HCT116 (cell line): ENCODE measurements at regions not wholly inside any gene's neighbourhood (a gene's known extent, or its start where the extent isn't known, plus 50 kb on each side); places are given as distances from the start of the nearest gene placed in this dataset.

Experiments used
- ATAC-seq: fragments of 200-7000 bp; cut with Tn5 transposase; 2 replicates; pipeline ENCODE4 v1.9.1; 2020; ENCODE audit warnings: mild to moderate bottlenecking, moderate library complexity
- BruUV-seq: library from RNA; stranded (reverse); fragments of 400-500 nt; replicated peaks from 2 replicates; lab custom pipeline; 2021; lab: Mats Ljungman, UMichigan
- CTCF ChIA-PET: fragments of 300-600 bp; sonication (Branson Sonifier 250); formaldehyde crosslinking; loops from one replicate; lab custom pipeline; 2021; ENCODE audit warnings: antibody characterized with exemption; lab: Charles Lee
- POLR2A ChIA-PET: fragments of 300-600, 350-600 bp; sonication (Branson Sonifier 250); formaldehyde crosslinking; loops from one replicate; lab custom pipeline; 2021; ENCODE audit warnings: antibody characterized with exemption; lab: Charles Lee
- RAD21 ChIA-PET, 2 experiments: fragments of 300-600 bp; sonication (Branson Sonifier 250); formaldehyde crosslinking; loops; one replicate each; lab custom pipeline; 2023; ENCODE audit warnings: low total read pairs in 2 of 2; ENCODE audit not compliant: uncharacterized antibody in 2 of 2, unreplicated experiment in 2 of 2, low non-redundant PET in 1 of 2; lab: Charles Lee
- DNase-seq: peaks from one replicate; pipeline ENCODE4 v3.0.0-alpha.2; 2010; ENCODE audit warnings: low read depth, low spot score
- H2AFZ ChIP-seq: fragments of 200-600 bp; shearing (Covaris generic), sonication (generic); 2 replicates; pipeline ENCODE4 v1.6.1; 2017; ENCODE audit warnings: low read depth, mixed run types, mixed read lengths, antibody characterized with exemption, low read length; ENCODE audit not compliant: poor library complexity, severe bottlenecking
- H3K27ac ChIP-seq: 2 replicates; pipeline ENCODE4 v1.5.1; 2012; ENCODE audit warnings: low read depth, low read length
- H3K27me3 ChIP-seq: fragments of 200-600 bp; sonication (generic); 2 replicates; pipeline ENCODE4 v1.6.1; 2016; ENCODE audit warnings: mixed run types, low read length, mixed read lengths; ENCODE audit not compliant: insufficient read depth
- H3K36me3 ChIP-seq, 2 experiments: fragments of 200-500 bp in 1 of 2; fragments of 200-600 bp in 1 of 2; sonication (Bioruptor generic) in 1 of 2; sonication (generic) in 1 of 2; 2 replicates each; pipeline versions ENCODE4 v1.5.1 to v1.6.1; 2014 to 2016; ENCODE audit warnings: low read length in 2 of 2, inconsistent platforms in 1 of 2, mixed read lengths in 1 of 2, mixed run types in 1 of 2; ENCODE audit not compliant: insufficient read depth in 2 of 2, control insufficient read depth in 1 of 2
- H3K4me1 ChIP-seq, 2 experiments: fragments of 200-600 bp in 1 of 2; sonication (generic) in 1 of 2; 2 replicates each; pipeline versions ENCODE4 v1.5.1 to v1.6.1; 2012 to 2017; ENCODE audit warnings: low read length in 2 of 2, inconsistent platforms in 1 of 2, mild to moderate bottlenecking in 1 of 2, mixed read lengths in 1 of 2, mixed run types in 1 of 2, moderate library complexity in 1 of 2; ENCODE audit not compliant: insufficient read depth in 2 of 2, control insufficient read depth in 1 of 2
- H3K4me2 ChIP-seq: fragments of 200-600 bp; sonication (generic); 2 replicates; pipeline ENCODE4 v1.6.1; 2017; ENCODE audit warnings: mixed run types, low read length, mixed read lengths
- H3K4me3 ChIP-seq, 2 experiments: fragments of 200-600 bp in 1 of 2; sonication (generic) in 1 of 2; replicated peaks in 1 of 2; 2 replicates each; pipeline ENCODE4 v1.5.1; 2011 to 2016; ENCODE audit warnings: low read length in 2 of 2, control low read depth in 1 of 2, low read depth in 1 of 2, mild to moderate bottlenecking in 1 of 2, mixed read lengths in 1 of 2, mixed run types in 1 of 2
- H3K79me2 ChIP-seq: fragments of 200-600 bp; sonication (generic); 2 replicates; pipeline ENCODE4 v1.6.1; 2017; ENCODE audit warnings: mild to moderate bottlenecking, mixed run types, low read length, moderate library complexity, mixed read lengths; ENCODE audit not compliant: insufficient read depth
- H3K9ac ChIP-seq: fragments of 200-600 bp; sonication (generic); 2 replicates; pipeline ENCODE4 v1.6.1; 2016; ENCODE audit warnings: low read length, mixed read lengths
- H3K9me2 ChIP-seq: fragments of 200-600 bp; sonication (generic), shearing (Covaris generic); 2 replicates; pipeline ENCODE4 v1.6.1; 2017; ENCODE audit warnings: mixed run types, mild to moderate bottlenecking, moderate library complexity; ENCODE audit not compliant: insufficient read depth
- H3K9me3 ChIP-seq, 2 experiments: fragments of 200-500 bp in 1 of 2; fragments of 200-600 bp in 1 of 2; sonication (Bioruptor generic) in 1 of 2; sonication (generic) in 1 of 2; 2 replicates each; pipeline ENCODE4 v1.6.1; 2014 to 2017; ENCODE audit warnings: low read length in 2 of 2, mixed read lengths in 2 of 2, inconsistent platforms in 1 of 2, low read depth in 1 of 2, mild to moderate bottlenecking in 1 of 2, mixed run types in 1 of 2, moderate library complexity in 1 of 2; ENCODE audit not compliant: control insufficient read depth in 1 of 2, insufficient read depth in 1 of 2
- H4K20me1 ChIP-seq: fragments of 200-600 bp; sonication (generic), shearing (Covaris generic); 2 replicates; pipeline ENCODE4 v1.6.1; 2017; ENCODE audit warnings: mixed run types, mild to moderate bottlenecking, moderate library complexity; ENCODE audit not compliant: insufficient read depth
- ATF3 ChIP-seq: IDR thresholded peaks from 2 replicates; pipeline ENCODE4 v1.6.1; 2012
- CBX3 ChIP-seq: IDR thresholded peaks from 2 replicates; pipeline ENCODE4 v1.6.1; 2012; ENCODE audit warnings: low read depth
- CTCF ChIP-seq, 3 experiments: fragments of 200-600 bp in 1 of 3; sonication (generic) in 1 of 3; IDR thresholded peaks in 2 of 3; conservative IDR thresholded peaks in 1 of 3; 2 replicates each; pipeline ENCODE4 v1.5.1; 2012 to 2017; ENCODE audit warnings: low read depth in 2 of 3, low read length in 2 of 3, antibody characterized with exemption in 1 of 3, borderline replicate concordance in 1 of 3, control low read depth in 1 of 3, mild to moderate bottlenecking in 1 of 3, mixed read lengths in 1 of 3, mixed run types in 1 of 3, moderate library complexity in 1 of 3; ENCODE audit not compliant: insufficient read depth in 1 of 3
- EGR1 ChIP-seq: IDR thresholded peaks from 2 replicates; pipeline ENCODE4 v1.6.1; 2012; ENCODE audit warnings: low read depth
- ELF1 ChIP-seq: IDR thresholded peaks from 2 replicates; pipeline ENCODE4 v1.6.1; 2012; ENCODE audit warnings: low read depth, borderline replicate concordance
- EZH2 ChIP-seq: fragments of 200-600 bp; sonication (generic); IDR thresholded peaks from 2 replicates; pipeline ENCODE4 v1.6.1; 2017; ENCODE audit warnings: antibody characterized with exemption, mixed run types
- EZH2phosphoT487 ChIP-seq: fragments of 200-600 bp; IDR thresholded peaks from 2 replicates; pipeline ENCODE4 v1.6.1; 2018; ENCODE audit warnings: antibody characterized with exemption, borderline replicate concordance
- JUND ChIP-seq: IDR thresholded peaks from 2 replicates; pipeline ENCODE4 v1.6.1; 2012
- RAD21 ChIP-seq: IDR thresholded peaks from 2 replicates; pipeline ENCODE4 v1.6.1; 2012; ENCODE audit warnings: low read depth, mild to moderate bottlenecking
- REST ChIP-seq: IDR thresholded peaks from 2 replicates; pipeline ENCODE4 v1.6.1; 2012; ENCODE audit warnings: low read depth
- SP1 ChIP-seq: IDR thresholded peaks from 2 replicates; pipeline ENCODE4 v1.6.1; 2012; ENCODE audit warnings: low read depth
- SRF ChIP-seq: IDR thresholded peaks from 2 replicates; pipeline ENCODE4 v1.6.1; 2012; ENCODE audit warnings: low read depth
- TCF7L2 ChIP-seq: IDR thresholded peaks from 2 replicates; pipeline ENCODE4 v1.7.0; 2011; ENCODE audit warnings: borderline replicate concordance, inconsistent platforms; ENCODE audit not compliant: insufficient read depth, insufficient read length; ENCODE audit errors: extremely low read depth
- ZBTB33 ChIP-seq: IDR thresholded peaks from 2 replicates; pipeline ENCODE4 v1.6.1; 2011; ENCODE audit warnings: mild to moderate bottlenecking, low read length, moderate library complexity; ENCODE audit not compliant: insufficient replicate concordance; ENCODE audit errors: extremely low read depth
- intact Hi-C: fragments of 100-400 bp; cut with micrococcal nuclease; formaldehyde crosslinking; loops from 2 replicates; pipeline ENCODE4 v1.10.0; 2022

- TF ChIP-seq CTCF (IDR thresholded peaks at IDR 0.05 in 2 of 3, conservative IDR thresholded peaks at IDR 0.05 in 1 of 3; ENCODE audit: borderline replicate concordance in 1 of 3, insufficient read depth in 1 of 3, low read depth in 2 of 3, low read length in 2 of 3) (no peak), ELF1 (no peak), TCF7L2 (no peak), CBX3 (no peak)
Measured at GRCh38 chr6:74853991-74854390, 351.9 kb downstream of the COL12A1 start (continued).

- intact Hi-C loops: no loop called here
- BruUV-seq: no TSS peak
- no peak overlapping the region for H3K9ac ChIP-seq
- H3K27ac ChIP-seq: no peak overlapping the region
- H3K27me3 ChIP-seq: no peaks in the 10 kb centered on the region
- ATAC-seq: no peak
- H3K4me1 ChIP-seq: no peaks in the 10 kb centered on the region
- CTCF ChIA-PET: no interaction called here
- no peak overlapping the region for H2AFZ ChIP-seq
- H3K9me2 ChIP-seq: no peaks in the 10 kb centered on the region
- DNase-seq: no peak
- H3K79me2 ChIP-seq: no peaks in the 10 kb centered on the region
- no peak overlapping the region for H3K4me2 ChIP-seq
- H3K36me3 ChIP-seq: no peaks in the 10 kb centered on the region
- RAD21 ChIA-PET: no interaction called here
- H4K20me1 ChIP-seq: no peaks in the 10 kb centered on the region
- POLR2A ChIA-PET: no interaction called here
- H3K4me3 ChIP-seq: no peak overlapping the region
- no peaks in the 10 kb centered on the region for H3K9me3 ChIP-seq
- TF ChIP-seq SRF (no peak), EZH2 (no peak), JUND (no peak), EGR1 (no peak), REST (no peak), TCF7L2 (no peak), CTCF (IDR thresholded peaks at IDR 0.05 in 2 of 3, conservative IDR thresholded peaks at IDR 0.05 in 1 of 3; ENCODE audit: borderline replicate concordance in 1 of 3, insufficient read depth in 1 of 3, low read depth in 2 of 3, low read length in 2 of 3) (no peak), EZH2phosphoT487 (no peak), RAD21 (no peak), ATF3 (no peak), ZBTB33 (no peak), SP1 (no peak), CBX3 (no peak), ELF1 (no peak)
Measured at GRCh38 chr6:74851596-74851995, 354.3 kb downstream of the COL12A1 start.
